Lower leg skin (tissue), 3 donors: ENCODE measurements at regions not wholly inside any gene's neighbourhood (a gene's known extent, or its start where the extent isn't known, plus 50 kb on each side); places are given as distances from the start of the nearest gene placed in this dataset.

ENCODE experiments used
- POLR2A ChIP-seq, 2 donors: fragments of 450-650 bp; IDR thresholded peaks; one replicate each; pipeline ENCODE4 v1.6.1; 2016 to 2017; ENCODE audit warnings: antibody characterized with exemption in 2 of 2, mild to moderate bottlenecking in 1 of 2, moderate library complexity in 1 of 2
- TF ChIP-seq, protein P1 (sequence below), 3 donors: fragments of 450-650 bp; IDR thresholded peaks; one replicate each; pipeline ENCODE4 v1.5.1; 2016; ENCODE audit warnings: antibody characterized with exemption in 3 of 3, mild to moderate bottlenecking in 3 of 3, moderate library complexity in 2 of 3

DNA sequence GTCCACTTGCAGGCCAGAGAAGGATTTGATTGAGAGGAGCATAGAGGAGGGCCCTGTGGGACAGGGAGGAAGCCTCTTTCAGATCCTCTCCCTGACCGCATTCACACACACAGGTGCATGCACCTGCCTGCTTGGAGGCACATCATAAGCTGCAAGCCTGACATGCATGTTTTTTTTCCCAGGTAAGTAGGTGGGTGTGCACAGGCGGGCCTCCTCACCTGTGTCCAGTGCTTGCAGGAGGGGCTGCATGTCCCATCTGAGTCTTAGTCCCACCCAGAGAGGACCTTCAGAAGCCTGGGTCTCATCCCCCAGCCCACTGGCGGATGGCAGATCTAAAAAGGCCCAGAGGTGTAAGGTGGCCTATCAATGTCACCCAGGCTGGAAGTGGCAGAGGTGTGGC is 130.8 kb downstream of the TMEM132E start:
- TF ChIP-seq, protein P1, sequence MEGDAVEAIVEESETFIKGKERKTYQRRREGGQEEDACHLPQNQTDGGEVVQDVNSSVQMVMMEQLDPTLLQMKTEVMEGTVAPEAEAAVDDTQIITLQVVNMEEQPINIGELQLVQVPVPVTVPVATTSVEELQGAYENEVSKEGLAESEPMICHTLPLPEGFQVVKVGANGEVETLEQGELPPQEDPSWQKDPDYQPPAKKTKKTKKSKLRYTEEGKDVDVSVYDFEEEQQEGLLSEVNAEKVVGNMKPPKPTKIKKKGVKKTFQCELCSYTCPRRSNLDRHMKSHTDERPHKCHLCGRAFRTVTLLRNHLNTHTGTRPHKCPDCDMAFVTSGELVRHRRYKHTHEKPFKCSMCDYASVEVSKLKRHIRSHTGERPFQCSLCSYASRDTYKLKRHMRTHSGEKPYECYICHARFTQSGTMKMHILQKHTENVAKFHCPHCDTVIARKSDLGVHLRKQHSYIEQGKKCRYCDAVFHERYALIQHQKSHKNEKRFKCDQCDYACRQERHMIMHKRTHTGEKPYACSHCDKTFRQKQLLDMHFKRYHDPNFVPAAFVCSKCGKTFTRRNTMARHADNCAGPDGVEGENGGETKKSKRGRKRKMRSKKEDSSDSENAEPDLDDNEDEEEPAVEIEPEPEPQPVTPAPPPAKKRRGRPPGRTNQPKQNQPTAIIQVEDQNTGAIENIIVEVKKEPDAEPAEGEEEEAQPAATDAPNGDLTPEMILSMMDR (IDR thresholded peaks at IDR 0.05) = no peak
- TF ChIP-seq POLR2A (IDR thresholded peaks at IDR 0.05) = no peak
